Right forelimb (tissue), 1 donor: ENCODE measurements at regions not wholly inside any gene's neighbourhood (a gene's known extent, or its start where the extent isn't known, plus 50 kb on each side); places are given as distances from the start of the nearest gene placed in this dataset.

ENCODE experiments used
- DNase-seq: peaks from one replicate; pipeline ENCODE4 v3.0.0-alpha.2; 2018

DNA sequence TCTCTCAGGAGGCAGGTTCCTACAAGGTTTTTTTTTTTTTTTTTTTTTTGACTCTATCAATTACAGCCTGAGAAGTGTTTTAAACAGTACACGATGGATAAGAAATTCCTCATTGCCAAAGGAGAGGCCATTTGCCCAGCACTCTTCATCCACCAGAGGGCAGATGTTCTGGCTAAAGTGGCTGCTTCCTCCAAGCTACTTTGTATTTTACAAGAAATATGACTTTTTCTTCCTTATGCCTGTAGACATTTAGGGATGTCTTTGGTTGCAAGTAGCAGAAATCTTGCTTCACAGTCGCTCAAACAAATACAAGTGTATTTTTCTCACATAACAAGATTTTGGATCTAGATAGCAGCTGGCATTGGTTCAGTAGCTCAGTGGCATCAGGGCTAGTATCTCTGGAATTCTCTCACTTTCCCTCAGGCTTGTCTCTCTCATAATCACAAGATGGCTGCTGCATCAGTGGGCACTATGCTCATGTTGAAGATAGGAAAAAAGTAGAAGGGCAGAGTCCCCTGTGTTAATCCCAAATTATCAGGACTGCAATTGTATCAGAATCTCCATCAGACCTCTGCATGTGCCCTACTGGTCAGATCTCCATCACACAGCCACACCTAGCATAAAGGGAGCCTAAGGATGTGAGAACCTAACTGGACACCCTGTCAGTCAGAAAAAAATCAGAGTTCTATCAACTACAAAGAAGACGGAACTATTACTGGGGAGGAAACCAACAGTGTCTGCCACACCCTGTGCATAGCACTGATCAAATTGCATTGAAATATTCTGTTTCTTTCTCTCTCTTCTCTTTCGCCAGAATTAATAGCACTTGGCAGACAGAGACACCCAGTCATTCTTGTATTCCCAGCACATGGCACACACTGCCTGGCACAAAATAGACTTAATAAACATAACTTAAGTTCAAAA is 138.9 kb upstream of the COL8A1 start:
- DNase-seq, result no peak

- no peak for DNase-seq
These were observed 139.7 kb upstream of the COL8A1 start for GRCh38 chr3:99498550-99499234.

DNA sequence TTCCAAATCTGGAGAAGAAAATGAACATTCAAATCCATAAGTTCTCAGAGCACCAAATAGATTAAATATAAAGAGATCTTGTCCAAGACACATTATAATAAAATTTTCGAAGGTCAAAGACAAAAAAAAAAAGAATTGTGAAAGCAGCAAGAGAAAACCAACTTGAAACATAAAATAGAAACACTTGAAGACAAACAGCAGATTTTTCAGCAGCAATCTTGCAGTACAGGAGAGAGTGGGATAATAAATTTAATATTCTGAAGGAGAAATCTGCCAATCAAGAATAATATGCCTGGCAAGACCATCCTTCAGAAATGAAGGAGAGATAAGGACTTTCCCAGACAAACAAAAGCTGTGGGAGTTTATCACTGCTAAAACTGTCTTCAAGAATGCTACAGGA is 150.5 kb upstream of the COL8A1 start:
- DNase-seq, result no peak

- DNase-seq, result no peak
These were observed 153.1 kb upstream of the COL8A1 start for GRCh38 chr3:99485286-99485685.

DNA sequence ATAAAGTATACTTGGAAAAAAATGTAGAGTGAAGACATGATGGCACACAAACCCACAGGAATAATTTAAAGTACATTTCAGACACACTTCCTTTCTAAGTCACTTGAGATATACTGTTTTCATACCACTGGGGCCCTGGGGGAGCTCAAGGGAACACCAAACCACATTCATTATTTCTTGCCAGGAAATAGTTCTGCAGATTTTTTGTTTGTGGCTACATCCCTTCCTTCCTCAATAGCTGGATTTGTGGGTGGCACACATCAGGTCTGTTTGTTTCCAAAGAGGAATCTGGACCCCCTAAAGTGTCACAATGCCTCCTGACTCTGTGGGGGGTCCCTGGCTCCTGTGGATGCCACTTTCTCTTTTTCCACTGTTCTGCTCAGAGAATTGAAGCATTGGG is 153.5 kb upstream of the COL8A1 start:
- DNase-seq, result no peak

- DNase-seq, result no peak
These were observed 154.6 kb upstream of the COL8A1 start for GRCh38 chr3:99483841-99484240.

- no peak for DNase-seq
These were observed 156.2 kb upstream of the COL8A1 start for GRCh38 chr3:99482191-99482590.

DNA sequence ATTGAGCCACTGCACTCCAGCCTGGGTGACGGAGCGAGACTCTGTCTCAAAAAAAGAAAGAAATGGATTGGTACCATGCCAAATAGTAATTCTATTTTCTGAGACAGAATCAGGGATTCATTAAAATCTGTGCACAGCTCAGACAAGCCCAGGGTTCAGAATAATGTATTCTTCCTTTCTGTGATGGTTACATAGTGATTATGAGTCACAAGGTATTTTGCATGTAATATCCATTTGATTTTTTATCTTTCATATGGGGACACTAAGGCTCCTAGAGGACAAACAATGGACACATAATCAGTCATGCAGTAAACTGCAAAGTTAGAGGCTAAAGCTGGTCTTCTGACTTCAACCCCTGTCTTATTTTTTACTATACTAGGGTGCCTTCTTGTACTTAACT is 156.8 kb upstream of the COL8A1 start:
- no peak for DNase-seq

DNA sequence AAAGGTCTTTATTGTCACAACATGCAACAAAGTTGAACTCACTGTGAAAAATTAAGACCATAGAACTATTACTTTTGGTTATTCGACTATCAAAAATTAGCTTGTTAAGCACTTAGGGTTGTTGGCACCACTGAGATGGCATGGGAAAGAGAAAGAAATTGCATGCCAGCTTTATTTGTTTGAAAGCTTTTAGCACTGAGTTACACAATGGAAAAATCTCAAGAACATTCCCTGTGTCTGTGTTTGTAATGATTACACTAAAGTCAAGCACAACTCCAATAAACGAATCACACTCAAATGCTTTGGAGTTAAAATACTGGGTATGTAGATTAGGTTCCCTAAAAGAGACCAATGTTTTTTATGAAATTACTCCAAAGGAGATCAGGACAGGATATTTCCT is 158.6 kb upstream of the COL8A1 start:
- no peak for DNase-seq

- no peak for DNase-seq
These were observed 160.7 kb upstream of the COL8A1 start for GRCh38 chr3:99477650-99478049.

DNA sequence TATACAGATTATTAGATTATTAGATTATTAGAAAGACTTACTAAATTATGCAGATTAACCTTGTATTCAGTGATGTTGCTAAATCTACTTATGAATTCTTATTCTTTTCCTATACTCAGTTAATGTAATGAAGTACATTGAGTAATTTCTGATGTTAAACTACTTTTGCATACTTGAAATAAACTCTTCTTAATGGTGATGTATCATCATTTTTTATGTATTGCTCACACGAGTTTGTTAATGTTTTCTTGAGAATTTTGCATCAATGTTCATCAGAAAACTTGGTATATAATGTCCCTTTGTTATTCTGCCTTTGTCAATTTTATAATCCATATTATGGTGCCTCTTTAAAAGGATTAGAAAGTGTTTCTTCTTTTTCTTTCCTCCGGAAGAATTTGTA is 163.2 kb upstream of the COL8A1 start:
- DNase-seq, result no peak

- no peak for DNase-seq
These were observed 163.6 kb upstream of the COL8A1 start for GRCh38 chr3:99474776-99475175.

GRCh38 chr3:99473321-99473751 is 165.1 kb upstream of the COL8A1 start:
- no peak for DNase-seq

GRCh38 chr3:99472385-99472784 is 166.0 kb upstream of the COL8A1 start:
- no peak for DNase-seq

GRCh38 chr3:99471353-99472323 is 166.8 kb upstream of the COL8A1 start:
- DNase-seq, result no peak

- no peak for DNase-seq
These were observed 167.6 kb upstream of the COL8A1 start for GRCh38 chr3:99470841-99471240.

DNA sequence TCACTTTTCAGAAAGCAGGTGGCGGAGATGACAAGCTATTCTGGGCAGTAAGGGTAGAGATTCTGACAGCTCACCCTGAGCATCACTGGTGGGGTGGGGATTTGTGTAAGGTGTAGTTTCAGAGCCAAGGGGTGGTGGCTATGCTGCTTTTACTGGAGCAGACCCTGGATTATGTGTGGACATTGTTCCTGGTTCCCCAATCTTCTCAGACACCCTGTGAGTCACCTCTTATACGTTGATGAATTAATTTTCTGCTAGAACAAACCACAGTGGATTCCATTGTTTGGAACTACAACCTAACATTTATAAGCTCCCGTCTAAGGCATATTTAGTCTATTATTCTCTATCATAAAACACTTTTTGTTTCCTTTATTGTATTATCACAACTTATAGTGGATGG is 169.5 kb upstream of the COL8A1 start:
- DNase-seq, result no peak

- no peak for DNase-seq
These were observed 171.0 kb upstream of the COL8A1 start for GRCh38 chr3:99467420-99467819.

GRCh38 chr3:99466331-99466730 is 172.1 kb upstream of the COL8A1 start:
- DNase-seq, result no peak

GRCh38 chr3:99458013-99458412 is 180.4 kb upstream of the COL8A1 start:
- DNase-seq, result no peak

- DNase-seq, result no peak
These were observed 195.8 kb upstream of the COL8A1 start for GRCh38 chr3:99442599-99442998.

DNA sequence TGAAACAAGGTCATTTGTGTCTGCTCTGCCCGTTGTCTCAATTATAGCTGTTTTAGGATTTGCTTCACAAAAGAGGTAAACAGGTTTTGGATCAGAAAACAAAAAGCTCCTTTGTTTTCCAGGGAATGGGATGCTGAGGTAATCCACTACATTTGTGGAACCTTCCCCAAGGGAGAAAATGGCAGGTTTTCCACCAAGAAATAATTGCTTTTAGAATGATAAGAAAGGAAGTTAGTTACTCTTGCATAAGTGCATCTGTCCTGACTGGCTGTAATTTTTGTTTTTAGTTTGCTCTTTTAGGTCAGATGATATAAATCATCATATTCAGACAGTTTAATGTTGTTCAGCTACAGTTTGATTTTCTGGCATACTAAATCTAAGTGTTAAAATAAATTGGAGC is 198.5 kb upstream of the COL8A1 start:
- no peak for DNase-seq

GRCh38 chr3:99434190-99434589 is 204.2 kb upstream of the COL8A1 start:
- no peak for DNase-seq
